ACC112 (cell line): ENCODE measurements at regions not wholly inside any gene's neighbourhood (a gene's known extent, or its start where the extent isn't known, plus 50 kb on each side); places are given as distances from the start of the nearest gene placed in this dataset.
A peak's percentile ranks its signal among the peaks of the same experiment; 100 is the strongest.

Source experiments
- H2AFZ ChIP-seq: fragments of 200-600 bp; sonication (generic); one replicate; pipeline ENCODE4 v1.6.0; 2017; ENCODE audit warnings: antibody characterized with exemption, low read length; ENCODE audit not compliant: unreplicated experiment
- H3K27ac ChIP-seq: fragments of 200-600 bp; sonication (generic); 2 replicates; pipeline ENCODE4 v1.5.1; 2014; ENCODE audit warnings: low read depth, mild to moderate bottlenecking, antibody characterized with exemption, low read length, moderate library complexity
- H3K27me3 ChIP-seq: fragments of 200-600 bp; sonication (generic); 2 replicates; pipeline ENCODE4 v1.6.1; 2014; ENCODE audit warnings: mild to moderate bottlenecking, antibody characterized with exemption, low read length, moderate library complexity, mixed read lengths; ENCODE audit not compliant: insufficient read depth
- H3K36me3 ChIP-seq: fragments of 200-600 bp; sonication (generic); 2 replicates; pipeline ENCODE4 v1.6.1; 2016; ENCODE audit warnings: mild to moderate bottlenecking, antibody characterized with exemption, low read length, moderate library complexity, mixed read lengths; ENCODE audit not compliant: insufficient read depth
- H3K4me1 ChIP-seq: fragments of 200-600 bp; sonication (generic); one replicate; pipeline ENCODE4 v1.6.1; 2016; ENCODE audit warnings: low read length, mixed read lengths; ENCODE audit not compliant: insufficient read depth, unreplicated experiment, control insufficient read depth
- H3K4me3 ChIP-seq: fragments of 200-600 bp; sonication (generic); 2 replicates; pipeline ENCODE4 v1.5.1; 2014; ENCODE audit warnings: mild to moderate bottlenecking, low read depth, low read length
- H3K79me2 ChIP-seq: fragments of 200-600 bp; sonication (generic); one replicate; pipeline ENCODE4 v1.6.0; 2016; ENCODE audit warnings: low read length; ENCODE audit not compliant: control insufficient read depth, unreplicated experiment, insufficient read depth

DNA sequence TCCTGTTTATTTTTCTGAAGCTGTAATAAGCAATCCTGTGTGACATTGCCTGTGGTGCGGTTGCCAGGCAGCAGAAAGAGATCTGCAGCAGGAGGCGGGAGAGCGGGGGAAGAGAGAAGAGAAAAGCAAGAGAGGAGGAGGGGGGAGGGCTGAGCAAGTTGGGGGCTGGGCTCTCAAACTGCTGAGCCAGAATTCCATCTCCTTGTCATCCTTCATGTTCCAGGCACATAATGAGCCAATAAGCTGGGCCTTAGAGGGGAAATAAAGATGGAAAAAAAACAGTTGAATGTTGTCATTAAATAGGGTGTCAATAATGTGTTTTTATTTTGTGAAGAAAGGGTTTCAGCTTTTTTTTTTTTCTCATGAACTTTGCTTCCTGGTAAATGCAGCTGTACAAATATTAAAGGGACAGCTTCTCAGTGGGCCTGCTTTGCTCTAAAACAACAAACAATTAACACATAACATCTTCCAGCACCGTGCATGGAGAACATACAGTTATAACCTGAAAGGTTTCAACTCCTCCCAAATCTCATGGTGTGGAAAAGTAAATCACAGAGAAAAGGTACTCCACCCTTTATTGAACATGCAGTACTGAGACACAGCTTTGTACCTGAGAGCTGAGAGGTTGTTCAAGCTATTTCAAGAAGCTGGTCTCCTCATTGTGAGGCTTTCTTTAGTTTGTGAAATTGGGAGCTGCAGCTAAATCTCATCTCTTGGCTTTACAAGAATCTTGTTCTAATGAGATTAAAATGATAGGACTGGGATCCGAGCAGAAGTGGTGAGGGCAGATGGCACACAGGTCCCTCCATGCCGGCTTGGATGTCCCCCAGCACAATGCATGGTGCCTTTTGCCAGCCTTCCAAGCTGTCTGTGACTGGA is 451.1 kb upstream of the KCNMB2 start:
- Histone ChIP-seq H3K4me1 (peaks cover 19% of the 10 kb centered on the region), H3K36me3 (no peaks in the 10 kb centered on the region), H3K27ac (no peak overlapping the region), H3K4me3 (no peak overlapping the region), H3K79me2 (no peaks in the 10 kb centered on the region), H2AFZ (peak overlapping the region; percentile 90), H3K27me3 (no peaks in the 10 kb centered on the region)

- no peak overlapping the region for H2AFZ ChIP-seq
- no peak overlapping the region for H3K27ac ChIP-seq
- no peak overlapping the region for H3K4me3 ChIP-seq
- H3K4me1 ChIP-seq = peaks cover 19% of the 10 kb centered on the region
- H3K36me3 ChIP-seq = no peaks in the 10 kb centered on the region
- no peaks in the 10 kb centered on the region for H3K27me3 ChIP-seq
- no peaks in the 10 kb centered on the region for H3K79me2 ChIP-seq
These were observed 450.5 kb upstream of the KCNMB2 start for GRCh38 chr3:178085817-178086123.

DNA sequence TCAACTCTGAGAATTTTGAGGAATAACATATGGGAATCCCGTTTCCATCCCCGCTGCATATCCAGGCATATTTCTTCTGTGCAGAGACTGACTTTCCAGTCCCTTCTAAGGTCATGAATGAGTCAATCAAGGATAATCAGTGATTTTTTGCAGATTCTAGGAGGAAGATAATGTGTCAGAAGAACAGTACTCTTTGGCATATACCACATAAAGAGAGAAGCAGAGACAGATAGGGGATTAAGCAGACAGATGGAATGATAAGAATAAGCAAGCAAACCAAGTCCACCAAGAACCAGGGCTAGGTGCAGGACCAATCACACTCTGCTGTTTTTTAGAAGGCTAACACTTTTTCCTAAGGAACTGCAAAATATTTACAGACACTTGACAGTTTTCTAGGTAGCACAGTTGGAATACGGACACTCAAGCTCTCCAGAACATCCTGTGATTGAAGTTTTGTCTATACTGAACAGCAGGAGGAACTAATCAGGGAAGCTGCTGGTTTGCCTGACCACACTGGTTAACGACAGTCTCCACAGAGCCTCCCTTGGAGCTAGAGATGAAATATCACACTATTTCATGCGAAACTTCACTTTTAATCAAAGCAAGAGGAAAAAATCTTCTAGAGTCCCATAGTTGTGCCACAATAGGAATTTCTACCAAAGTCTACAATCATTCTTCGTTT is 450.0 kb upstream of the KCNMB2 start:
- Histone ChIP-seq H3K27ac (no peak overlapping the region), H3K79me2 (no peaks in the 10 kb centered on the region), H2AFZ (no peak overlapping the region), H3K4me3 (no peak overlapping the region), H3K36me3 (no peaks in the 10 kb centered on the region), H3K4me1 (peaks cover 19% of the 10 kb centered on the region), H3K27me3 (no peaks in the 10 kb centered on the region)

DNA sequence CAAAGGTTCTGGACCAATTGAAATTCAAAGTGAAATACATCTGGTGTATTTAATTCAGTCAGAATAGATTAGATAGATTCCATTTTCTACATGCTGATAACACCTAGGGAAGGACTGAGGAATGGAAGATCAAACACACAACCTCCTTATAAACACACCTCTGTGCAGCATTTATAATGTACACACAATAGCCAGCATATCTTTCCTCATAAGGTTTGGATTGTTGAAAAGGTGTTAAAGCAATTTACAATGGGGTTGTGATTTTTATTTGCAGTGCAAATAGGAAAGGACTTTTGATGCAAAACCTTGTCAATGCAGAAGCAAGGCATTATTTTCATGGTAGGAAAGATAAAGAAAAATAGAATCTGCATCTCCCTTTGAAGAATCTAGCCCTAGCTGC is 448.9 kb upstream of the KCNMB2 start:
- Histone ChIP-seq H3K36me3 (no peaks in the 10 kb centered on the region), H2AFZ (no peak overlapping the region), H3K27me3 (no peaks in the 10 kb centered on the region), H3K27ac (no peak overlapping the region), H3K4me1 (peaks cover 19% of the 10 kb centered on the region), H3K4me3 (no peak overlapping the region), H3K79me2 (no peaks in the 10 kb centered on the region)

- Histone ChIP-seq H2AFZ (no peak overlapping the region), H3K4me3 (no peak overlapping the region), H3K36me3 (no peaks in the 10 kb centered on the region), H3K79me2 (no peaks in the 10 kb centered on the region), H3K4me1 (peaks cover 14% of the 10 kb centered on the region), H3K27ac (no peak overlapping the region), H3K27me3 (no peaks in the 10 kb centered on the region)
These were observed 447.3 kb upstream of the KCNMB2 start for GRCh38 chr3:178088963-178089362.

GRCh38 chr3:178090899-178091298 is 445.3 kb upstream of the KCNMB2 start:
- no peaks in the 10 kb centered on the region for H3K79me2 ChIP-seq
- no peak overlapping the region for H3K4me3 ChIP-seq
- no peak overlapping the region for H2AFZ ChIP-seq
- no peaks in the 10 kb centered on the region for H3K4me1 ChIP-seq
- no peaks in the 10 kb centered on the region for H3K27me3 ChIP-seq
- H3K36me3 ChIP-seq = no peaks in the 10 kb centered on the region
- H3K27ac ChIP-seq = no peak overlapping the region

GRCh38 chr3:178095522-178095921 is 440.7 kb upstream of the KCNMB2 start:
- H3K27me3 ChIP-seq = no peaks in the 10 kb centered on the region
- peaks cover 7% of the 10 kb centered on the region for H3K4me1 ChIP-seq
- H3K79me2 ChIP-seq = no peaks in the 10 kb centered on the region
- no peak overlapping the region for H3K27ac ChIP-seq
- no peak overlapping the region for H3K4me3 ChIP-seq
- H2AFZ ChIP-seq = no peak overlapping the region
- no peaks in the 10 kb centered on the region for H3K36me3 ChIP-seq

GRCh38 chr3:178096955-178097354 is 439.3 kb upstream of the KCNMB2 start:
- Histone ChIP-seq H3K4me1 (peaks cover 7% of the 10 kb centered on the region), H3K27ac (no peak overlapping the region), H2AFZ (no peak overlapping the region), H3K4me3 (no peak overlapping the region), H3K79me2 (no peaks in the 10 kb centered on the region), H3K27me3 (no peaks in the 10 kb centered on the region), H3K36me3 (no peaks in the 10 kb centered on the region)

GRCh38 chr3:178097576-178097975 is 438.7 kb upstream of the KCNMB2 start:
- H3K27ac ChIP-seq = no peak overlapping the region
- H3K79me2 ChIP-seq = no peaks in the 10 kb centered on the region
- peaks cover 7% of the 10 kb centered on the region for H3K4me1 ChIP-seq
- H3K27me3 ChIP-seq = no peaks in the 10 kb centered on the region
- no peak overlapping the region for H2AFZ ChIP-seq
- no peak overlapping the region for H3K4me3 ChIP-seq
- no peaks in the 10 kb centered on the region for H3K36me3 ChIP-seq

DNA sequence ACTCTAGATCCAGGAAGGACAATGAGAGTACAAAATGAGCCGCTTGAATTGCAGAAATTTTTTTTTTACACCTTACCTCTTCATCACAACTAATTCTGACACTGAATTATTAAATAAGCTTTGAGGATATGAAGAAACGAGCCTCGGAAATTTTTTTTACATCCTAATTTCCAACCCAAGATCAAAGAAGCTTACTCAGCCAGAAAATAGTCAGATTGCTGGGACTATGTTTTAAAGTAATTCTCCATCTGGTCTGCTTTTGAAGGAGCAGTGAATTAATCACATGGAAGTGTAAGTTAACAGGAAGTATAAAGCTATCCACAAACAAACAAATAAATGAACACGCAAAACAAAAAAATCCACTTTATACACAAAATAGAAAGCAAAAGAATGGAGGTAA is 437.0 kb upstream of the KCNMB2 start:
- Histone ChIP-seq H3K4me3 (no peak overlapping the region), H2AFZ (no peak overlapping the region), H3K27me3 (no peaks in the 10 kb centered on the region), H3K4me1 (peaks cover 7% of the 10 kb centered on the region), H3K36me3 (no peaks in the 10 kb centered on the region), H3K27ac (no peak overlapping the region), H3K79me2 (no peaks in the 10 kb centered on the region)

- Histone ChIP-seq H3K27me3 (no peaks in the 10 kb centered on the region), H3K4me1 (peaks cover 7% of the 10 kb centered on the region), H3K79me2 (no peaks in the 10 kb centered on the region), H3K36me3 (no peaks in the 10 kb centered on the region), H2AFZ (no peak overlapping the region), H3K27ac (no peak overlapping the region), H3K4me3 (no peak overlapping the region)
These were observed 436.4 kb upstream of the KCNMB2 start for GRCh38 chr3:178099862-178100261.
